ENCODE measurements at regions not wholly inside any gene's neighbourhood (a gene's known extent, or its start where the extent isn't known, plus 50 kb on each side); places are given as distances from the start of the nearest gene placed in this dataset.
"Not testable (repeated sequence)": the region's sequence is repeated elsewhere in the genome, so short reads cannot be mapped to it uniquely, and the experiment has no call there.

GRCh38 chr6:148021165-148021564, 321.5 kb upstream of the SASH1 start:
- no peak overlapping the region for H3K9ac ChIP-seq (ENCODE audit: low read length in 5 of 5)
- no peak overlapping the region for H3K4me3 ChIP-seq (ENCODE audit: low read depth in 1 of 5, low read length in 5 of 5)
- no peaks in the 10 kb centered on the region for H3K36me3 ChIP-seq (ENCODE audit: control insufficient read depth in 5 of 5, insufficient read depth in 5 of 5, low read length in 5 of 5)
- no peaks in the 10 kb centered on the region for H3K27me3 ChIP-seq (ENCODE audit: control insufficient read depth in 5 of 5, insufficient read depth in 4 of 5, low read length in 5 of 5)
- peaks cover 0 to 2% (median 0%) of the 10 kb centered on the region in 5 donors for H3K4me1 ChIP-seq (ENCODE audit: control insufficient read depth in 5 of 5, insufficient read depth in 5 of 5, low read length in 5 of 5)
- H3K27ac ChIP-seq (ENCODE audit: low read depth, low read length): no peak overlapping the region
- peaks cover 0 to 5% (median 0%) of the 10 kb centered on the region in 5 donors for H3K9me3 ChIP-seq (ENCODE audit: control insufficient read depth in 5 of 5, low read length in 5 of 5)

DNA sequence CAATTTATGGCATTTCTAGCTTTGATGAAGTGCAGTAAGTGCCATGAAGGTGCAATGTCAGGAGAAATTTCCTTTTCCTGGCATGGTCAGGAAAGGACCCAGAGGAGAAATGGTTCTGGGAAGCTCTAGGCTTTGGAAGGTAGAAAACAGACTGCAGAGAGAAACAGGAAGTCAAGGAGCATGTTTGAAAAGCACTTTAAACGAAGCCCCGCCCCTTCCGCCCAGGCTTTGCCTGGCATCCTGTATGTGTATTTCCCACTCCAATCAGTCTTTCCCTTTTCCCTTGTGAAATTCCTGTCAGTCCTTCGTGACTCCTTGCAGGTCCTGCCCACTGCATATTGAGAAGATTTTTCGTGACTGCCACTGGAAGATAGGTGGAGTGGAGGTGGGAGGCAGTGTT, 320.9 kb upstream of the SASH1 start:
- Histone ChIP-seq H3K36me3 (ENCODE audit: control insufficient read depth in 5 of 5, insufficient read depth in 5 of 5, low read length in 5 of 5) (no peaks in the 10 kb centered on the region), H3K27ac (ENCODE audit: low read depth, low read length) (no peak overlapping the region), H3K4me3 (ENCODE audit: low read depth in 1 of 5, low read length in 5 of 5) (no peak overlapping the region)

DNA sequence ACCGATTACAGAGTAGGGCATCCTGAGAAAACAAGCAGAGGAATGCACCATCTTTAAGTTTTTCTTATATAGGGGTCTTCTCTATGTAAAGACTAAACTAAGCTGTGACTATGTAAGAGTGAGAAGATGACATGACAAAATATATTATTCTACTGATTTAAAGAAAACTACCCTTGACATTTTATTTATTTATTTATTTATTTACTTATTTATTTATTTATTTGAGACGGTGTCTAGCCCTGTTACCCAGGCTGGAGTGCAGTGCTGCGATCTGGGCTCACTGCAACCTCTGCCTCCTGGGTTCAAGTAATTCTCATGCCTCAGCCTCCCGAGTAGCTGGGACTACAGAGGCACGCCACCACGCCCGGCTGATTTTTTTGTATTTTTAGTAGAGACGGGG, 320.4 kb upstream of the SASH1 start:
- H3K27ac ChIP-seq (ENCODE audit: low read depth, low read length): not testable (repeated sequence)

More for the DNA sequence above, 320.9 kb upstream of the SASH1 start:
- peaks cover 0 to 2% (median 0%) of the 10 kb centered on the region in 5 donors for H3K4me1 ChIP-seq (ENCODE audit: control insufficient read depth in 5 of 5, insufficient read depth in 5 of 5, low read length in 5 of 5)
- H3K9me3 ChIP-seq (ENCODE audit: control insufficient read depth in 5 of 5, low read length in 5 of 5): peaks cover 0 to 5% (median 0%) of the 10 kb centered on the region in 5 donors
- no peaks in the 10 kb centered on the region for H3K27me3 ChIP-seq (ENCODE audit: control insufficient read depth in 5 of 5, insufficient read depth in 4 of 5, low read length in 5 of 5)
- no peak overlapping the region for H3K9ac ChIP-seq (ENCODE audit: low read length in 5 of 5)

GRCh38 chr6:148027201-148027600, 315.4 kb upstream of the SASH1 start:
- Histone ChIP-seq H3K4me3 (ENCODE audit: low read depth in 1 of 5, low read length in 5 of 5) (no peak overlapping the region), H3K27ac (ENCODE audit: low read depth, low read length) (no peak overlapping the region), H3K4me1 (ENCODE audit: control insufficient read depth in 5 of 5, insufficient read depth in 5 of 5, low read length in 5 of 5) (no peaks in the 10 kb centered on the region), H3K9ac (ENCODE audit: low read length in 5 of 5) (no peak overlapping the region), H3K9me3 (ENCODE audit: control insufficient read depth in 5 of 5, low read length in 5 of 5) (peaks cover 0 to 5% (median 0%) of the 10 kb centered on the region in 5 donors), H3K27me3 (ENCODE audit: control insufficient read depth in 5 of 5, insufficient read depth in 4 of 5, low read length in 5 of 5) (no peaks in the 10 kb centered on the region), H3K36me3 (ENCODE audit: control insufficient read depth in 5 of 5, insufficient read depth in 5 of 5, low read length in 5 of 5) (no peaks in the 10 kb centered on the region)

More for the DNA sequence above, 320.4 kb upstream of the SASH1 start:
- not testable (repeated sequence) for H3K27me3 ChIP-seq (ENCODE audit: control insufficient read depth in 5 of 5, insufficient read depth in 4 of 5, low read length in 5 of 5); H3K9me3 ChIP-seq (ENCODE audit: control insufficient read depth in 5 of 5, low read length in 5 of 5); H3K4me3 ChIP-seq (ENCODE audit: low read depth in 1 of 5, low read length in 5 of 5); H3K36me3 ChIP-seq (ENCODE audit: control insufficient read depth in 5 of 5, insufficient read depth in 5 of 5, low read length in 5 of 5); H3K9ac ChIP-seq (ENCODE audit: low read length in 5 of 5); H3K4me1 ChIP-seq (ENCODE audit: control insufficient read depth in 5 of 5, insufficient read depth in 5 of 5, low read length in 5 of 5)

DNA sequence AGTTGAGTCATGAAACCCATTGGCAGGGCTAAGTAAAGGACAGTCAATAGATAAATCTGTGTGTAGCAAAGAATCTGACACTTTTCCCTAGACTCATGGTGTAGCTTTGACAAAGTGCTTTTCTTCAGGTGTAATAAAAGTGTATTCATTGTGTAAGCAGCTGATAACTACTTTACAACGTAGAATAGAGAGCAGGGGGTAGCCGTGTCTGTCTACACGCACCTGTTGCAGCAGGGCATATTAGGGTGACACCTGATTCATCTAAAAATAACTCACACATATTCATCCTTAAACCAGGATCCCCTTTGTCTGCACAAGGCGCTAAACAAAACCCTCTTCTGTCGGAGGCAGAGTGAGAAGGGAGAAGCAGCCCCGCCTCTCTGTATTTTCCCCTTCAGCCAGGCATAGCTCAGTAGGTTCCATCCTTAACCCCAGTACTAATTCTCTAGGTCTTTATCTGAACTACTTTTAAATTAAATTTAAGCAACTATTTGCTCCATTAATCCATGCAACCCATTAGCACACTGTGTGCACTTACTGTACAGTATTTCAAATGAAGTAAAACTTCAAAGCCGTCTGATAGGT, 306.7 kb upstream of the SASH1 start:
- H3K36me3 ChIP-seq (ENCODE audit: control insufficient read depth in 5 of 5, insufficient read depth in 5 of 5, low read length in 5 of 5): no peaks in the 10 kb centered on the region

DNA sequence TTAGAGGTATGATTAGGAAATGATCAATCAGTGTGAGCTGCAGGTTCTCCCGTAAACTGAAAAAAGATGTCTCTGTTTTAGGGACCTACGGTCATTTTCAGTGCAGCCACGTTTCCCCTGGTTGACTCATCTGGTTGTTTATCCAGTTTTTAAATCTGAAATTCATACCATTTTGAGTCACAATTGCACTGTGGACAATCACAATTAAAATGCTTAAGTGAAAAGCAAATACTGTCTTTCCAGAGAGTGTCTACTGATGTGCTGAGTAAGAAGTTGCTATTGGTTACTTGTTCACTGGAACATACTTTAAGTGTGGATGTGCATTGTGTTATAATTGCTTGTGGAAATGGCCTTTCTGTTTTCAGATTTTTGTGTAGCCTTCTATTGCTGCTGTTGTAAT, 305.1 kb upstream of the SASH1 start:
- H3K9ac ChIP-seq (ENCODE audit: low read length in 5 of 5): no peak overlapping the region

More for the DNA sequence above, 306.7 kb upstream of the SASH1 start:
- no peaks in the 10 kb centered on the region for H3K27me3 ChIP-seq (ENCODE audit: control insufficient read depth in 5 of 5, insufficient read depth in 4 of 5, low read length in 5 of 5)
- H3K4me1 ChIP-seq (ENCODE audit: control insufficient read depth in 5 of 5, insufficient read depth in 5 of 5, low read length in 5 of 5): no peaks in the 10 kb centered on the region
- no peak overlapping the region for H3K9ac ChIP-seq (ENCODE audit: low read length in 5 of 5)
- H3K27ac ChIP-seq (ENCODE audit: low read depth, low read length): no peak overlapping the region
- H3K4me3 ChIP-seq (ENCODE audit: low read depth in 1 of 5, low read length in 5 of 5): no peak overlapping the region
- no peaks in the 10 kb centered on the region for H3K9me3 ChIP-seq (ENCODE audit: control insufficient read depth in 5 of 5, low read length in 5 of 5)

GRCh38 chr6:148041546-148041945, 301.1 kb upstream of the SASH1 start:
- no peak overlapping the region for H3K9ac ChIP-seq (ENCODE audit: low read length in 5 of 5)
- H3K9me3 ChIP-seq (ENCODE audit: control insufficient read depth in 5 of 5, low read length in 5 of 5): no peaks in the 10 kb centered on the region
- H3K4me3 ChIP-seq (ENCODE audit: low read depth in 1 of 5, low read length in 5 of 5): no peak overlapping the region
- H3K27me3 ChIP-seq (ENCODE audit: control insufficient read depth in 5 of 5, insufficient read depth in 4 of 5, low read length in 5 of 5): no peaks in the 10 kb centered on the region
- H3K4me1 ChIP-seq (ENCODE audit: control insufficient read depth in 5 of 5, insufficient read depth in 5 of 5, low read length in 5 of 5): no peaks in the 10 kb centered on the region
- H3K36me3 ChIP-seq (ENCODE audit: control insufficient read depth in 5 of 5, insufficient read depth in 5 of 5, low read length in 5 of 5): no peaks in the 10 kb centered on the region
- no peak overlapping the region for H3K27ac ChIP-seq (ENCODE audit: low read depth, low read length)

More for the DNA sequence above, 305.1 kb upstream of the SASH1 start:
- Histone ChIP-seq H3K4me1 (ENCODE audit: control insufficient read depth in 5 of 5, insufficient read depth in 5 of 5, low read length in 5 of 5) (no peaks in the 10 kb centered on the region), H3K9me3 (ENCODE audit: control insufficient read depth in 5 of 5, low read length in 5 of 5) (no peaks in the 10 kb centered on the region), H3K27ac (ENCODE audit: low read depth, low read length) (no peak overlapping the region), H3K4me3 (ENCODE audit: low read depth in 1 of 5, low read length in 5 of 5) (no peak overlapping the region), H3K36me3 (ENCODE audit: control insufficient read depth in 5 of 5, insufficient read depth in 5 of 5, low read length in 5 of 5) (no peaks in the 10 kb centered on the region), H3K27me3 (ENCODE audit: control insufficient read depth in 5 of 5, insufficient read depth in 4 of 5, low read length in 5 of 5) (no peaks in the 10 kb centered on the region)

DNA sequence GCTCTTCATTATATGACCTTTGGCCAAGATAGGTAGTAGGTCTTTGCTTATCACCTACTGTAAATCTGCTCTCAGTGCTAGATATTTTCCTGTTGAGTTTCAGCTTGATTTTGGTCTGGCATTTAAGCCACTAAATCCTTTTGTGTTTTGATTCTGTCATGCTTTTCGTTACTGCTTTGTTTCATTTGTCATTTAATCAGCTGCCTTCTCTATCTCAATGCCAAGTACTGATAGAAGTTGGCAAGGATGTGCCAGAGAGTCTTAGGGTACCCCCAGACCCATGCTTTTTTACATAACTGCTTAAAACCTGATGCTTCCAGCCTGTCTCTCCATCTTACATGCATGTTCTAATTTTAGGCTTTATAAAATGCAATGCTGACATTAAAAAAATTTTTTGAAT, 300.1 kb upstream of the SASH1 start:
- Histone ChIP-seq H3K27me3 (ENCODE audit: control insufficient read depth in 5 of 5, insufficient read depth in 4 of 5, low read length in 5 of 5) (no peaks in the 10 kb centered on the region), H3K4me1 (ENCODE audit: control insufficient read depth in 5 of 5, insufficient read depth in 5 of 5, low read length in 5 of 5) (no peaks in the 10 kb centered on the region), H3K9me3 (ENCODE audit: control insufficient read depth in 5 of 5, low read length in 5 of 5) (peaks cover 0 to 6% (median 0%) of the 10 kb centered on the region in 5 donors), H3K9ac (ENCODE audit: low read length in 5 of 5) (no peak overlapping the region), H3K36me3 (ENCODE audit: control insufficient read depth in 5 of 5, insufficient read depth in 5 of 5, low read length in 5 of 5) (no peaks in the 10 kb centered on the region), H3K4me3 (ENCODE audit: low read depth in 1 of 5, low read length in 5 of 5) (no peak overlapping the region), H3K27ac (ENCODE audit: low read depth, low read length) (no peak overlapping the region)

DNA sequence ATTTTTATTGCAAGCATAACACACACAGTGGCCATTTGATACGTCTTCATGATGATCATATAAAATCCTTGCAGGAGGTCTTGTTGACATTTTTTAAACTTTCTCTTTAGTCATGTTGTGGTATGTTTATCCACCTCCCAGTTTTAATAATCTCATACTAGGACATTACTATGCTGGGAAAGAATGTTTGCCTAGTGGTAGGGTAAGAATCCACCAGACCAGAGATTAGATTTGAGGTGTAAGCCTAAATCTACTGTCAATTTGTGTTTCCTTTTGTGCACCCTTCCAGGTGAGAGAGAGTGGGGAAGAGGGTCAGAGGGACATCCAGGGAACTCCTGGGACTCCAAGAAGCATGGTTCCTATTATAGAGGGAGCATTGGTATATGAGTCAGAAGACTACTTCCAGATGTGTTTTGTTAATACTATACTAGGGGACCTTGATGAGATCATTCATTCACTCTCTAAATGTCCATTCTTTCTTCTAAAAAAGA, 298.3 kb upstream of the SASH1 start:
- Histone ChIP-seq H3K27me3 (ENCODE audit: control insufficient read depth in 5 of 5, insufficient read depth in 4 of 5, low read length in 5 of 5) (no peaks in the 10 kb centered on the region), H3K36me3 (ENCODE audit: control insufficient read depth in 5 of 5, insufficient read depth in 5 of 5, low read length in 5 of 5) (no peaks in the 10 kb centered on the region), H3K4me1 (ENCODE audit: control insufficient read depth in 5 of 5, insufficient read depth in 5 of 5, low read length in 5 of 5) (no peaks in the 10 kb centered on the region), H3K9me3 (ENCODE audit: control insufficient read depth in 5 of 5, low read length in 5 of 5) (peaks cover 0 to 8% (median 0%) of the 10 kb centered on the region in 5 donors), H3K27ac (ENCODE audit: low read depth, low read length) (no peak overlapping the region), H3K4me3 (ENCODE audit: low read depth in 1 of 5, low read length in 5 of 5) (no peak overlapping the region), H3K9ac (ENCODE audit: low read length in 5 of 5) (no peak overlapping the region)

DNA sequence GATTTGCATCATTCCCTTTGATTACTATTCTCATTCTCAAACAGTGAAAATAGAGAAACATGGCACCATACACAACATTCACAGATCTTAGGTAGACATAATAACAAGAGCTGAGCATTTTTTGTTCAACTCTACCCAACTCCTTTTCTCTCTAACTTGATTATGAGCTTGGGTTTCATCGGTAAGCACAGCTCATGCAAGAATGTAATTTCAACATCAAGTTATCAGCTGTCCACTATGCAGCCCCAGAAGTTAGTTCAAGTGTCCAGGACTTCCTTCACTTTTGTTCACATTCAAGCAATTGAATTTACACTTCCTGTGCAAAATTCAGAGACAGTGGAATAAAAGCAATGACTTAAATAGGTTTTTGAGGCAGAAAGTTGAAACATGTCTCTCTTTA, 297.7 kb upstream of the SASH1 start:
- H3K36me3 ChIP-seq (ENCODE audit: control insufficient read depth in 5 of 5, insufficient read depth in 5 of 5, low read length in 5 of 5): no peaks in the 10 kb centered on the region
- no peaks in the 10 kb centered on the region for H3K27me3 ChIP-seq (ENCODE audit: control insufficient read depth in 5 of 5, insufficient read depth in 4 of 5, low read length in 5 of 5)
- peaks cover 0 to 8% (median 0%) of the 10 kb centered on the region in 5 donors for H3K9me3 ChIP-seq (ENCODE audit: control insufficient read depth in 5 of 5, low read length in 5 of 5)
- H3K4me3 ChIP-seq (ENCODE audit: low read depth in 1 of 5, low read length in 5 of 5): no peak overlapping the region
- H3K27ac ChIP-seq (ENCODE audit: low read depth, low read length): no peak overlapping the region
- no peaks in the 10 kb centered on the region for H3K4me1 ChIP-seq (ENCODE audit: control insufficient read depth in 5 of 5, insufficient read depth in 5 of 5, low read length in 5 of 5)
- H3K9ac ChIP-seq (ENCODE audit: low read length in 5 of 5): no peak overlapping the region
